ENCODE measurements at regions not wholly inside any gene's neighbourhood (a gene's known extent, or its start where the extent isn't known, plus 50 kb on each side); places are given as distances from the start of the nearest gene placed in this dataset.

DNA sequence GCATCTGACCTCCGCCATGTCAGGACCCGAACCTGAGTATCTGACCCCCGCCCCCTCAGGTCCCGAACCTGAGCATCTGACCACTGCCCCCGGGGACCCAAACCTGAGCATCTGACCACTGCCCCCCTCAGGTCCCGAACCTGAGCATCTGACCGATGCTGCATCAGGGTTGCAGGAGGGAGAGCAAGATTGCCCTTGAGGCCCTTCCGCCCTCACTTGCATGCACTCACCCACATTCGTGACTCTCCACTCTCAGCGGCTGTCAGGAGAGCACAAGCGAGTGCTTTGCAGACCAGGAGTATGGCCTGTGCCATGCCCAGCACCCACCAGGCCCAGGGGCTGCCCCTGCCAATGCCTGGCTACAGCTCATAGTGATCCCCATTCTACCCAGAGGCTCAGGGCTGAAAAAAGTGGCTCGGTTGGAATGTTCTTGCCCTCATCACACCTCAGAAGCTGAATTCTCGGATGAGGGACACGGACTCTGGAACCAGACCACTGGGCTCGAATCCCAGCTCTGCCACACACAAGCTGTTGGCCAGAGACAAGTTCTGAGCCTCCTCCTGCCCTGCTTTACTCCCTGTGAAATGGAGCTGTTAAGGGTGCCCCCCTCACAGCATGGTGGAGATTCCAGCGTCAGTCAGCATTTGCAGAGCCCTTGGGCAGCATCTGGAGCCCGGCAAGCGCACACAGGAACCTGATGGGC is 82.1 kb downstream of the DLL1 start:
- no peak overlapping the region for H3K27ac Mint-ChIP-seq (ENCODE audit: unreplicated experiment)
- TF ChIP-seq, protein P1, sequence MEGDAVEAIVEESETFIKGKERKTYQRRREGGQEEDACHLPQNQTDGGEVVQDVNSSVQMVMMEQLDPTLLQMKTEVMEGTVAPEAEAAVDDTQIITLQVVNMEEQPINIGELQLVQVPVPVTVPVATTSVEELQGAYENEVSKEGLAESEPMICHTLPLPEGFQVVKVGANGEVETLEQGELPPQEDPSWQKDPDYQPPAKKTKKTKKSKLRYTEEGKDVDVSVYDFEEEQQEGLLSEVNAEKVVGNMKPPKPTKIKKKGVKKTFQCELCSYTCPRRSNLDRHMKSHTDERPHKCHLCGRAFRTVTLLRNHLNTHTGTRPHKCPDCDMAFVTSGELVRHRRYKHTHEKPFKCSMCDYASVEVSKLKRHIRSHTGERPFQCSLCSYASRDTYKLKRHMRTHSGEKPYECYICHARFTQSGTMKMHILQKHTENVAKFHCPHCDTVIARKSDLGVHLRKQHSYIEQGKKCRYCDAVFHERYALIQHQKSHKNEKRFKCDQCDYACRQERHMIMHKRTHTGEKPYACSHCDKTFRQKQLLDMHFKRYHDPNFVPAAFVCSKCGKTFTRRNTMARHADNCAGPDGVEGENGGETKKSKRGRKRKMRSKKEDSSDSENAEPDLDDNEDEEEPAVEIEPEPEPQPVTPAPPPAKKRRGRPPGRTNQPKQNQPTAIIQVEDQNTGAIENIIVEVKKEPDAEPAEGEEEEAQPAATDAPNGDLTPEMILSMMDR (IDR thresholded peaks at IDR 0.05): no peak
- DNase-seq (ENCODE audit: extremely low spot score, unreplicated experiment): peak; percentile 59
- peaks cover 4% of the 10 kb centered on the region for H3K9me3 Mint-ChIP-seq (ENCODE audit: unreplicated experiment)
- no peaks in the 10 kb centered on the region for H3K27me3 Mint-ChIP-seq (ENCODE audit: unreplicated experiment)
- no peaks in the 10 kb centered on the region for H3K4me1 Mint-ChIP-seq (ENCODE audit: unreplicated experiment)
- H3K36me3 Mint-ChIP-seq (ENCODE audit: unreplicated experiment): no peaks in the 10 kb centered on the region
- H3K4me3 Mint-ChIP-seq (ENCODE audit: unreplicated experiment): no peak overlapping the region

DNA sequence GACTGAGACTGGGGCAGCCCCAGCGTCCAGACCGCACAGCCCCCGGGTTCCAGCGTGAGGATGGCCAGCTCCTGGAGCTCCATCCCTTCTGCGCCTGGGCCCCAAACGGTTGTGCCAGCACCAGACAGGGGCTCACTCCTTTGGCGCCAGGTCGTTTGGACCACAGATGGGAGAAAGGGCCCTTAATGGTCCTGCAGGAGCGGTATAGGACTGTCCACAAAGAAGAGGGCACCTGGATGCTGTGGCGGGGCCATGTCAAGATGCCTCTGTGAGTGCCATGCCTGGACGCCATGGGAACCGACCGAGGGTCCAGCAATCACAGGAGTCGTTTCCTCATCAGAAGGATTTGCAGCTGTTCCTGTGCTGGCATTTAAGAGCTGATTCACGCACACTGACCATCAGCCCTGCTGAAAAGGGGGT is 82.7 kb downstream of the DLL1 start:
- Mint-ChIP-seq H3K4me3 (ENCODE audit: unreplicated experiment) (no peak overlapping the region), H3K27me3 (ENCODE audit: unreplicated experiment) (no peaks in the 10 kb centered on the region), H3K4me1 (ENCODE audit: unreplicated experiment) (no peaks in the 10 kb centered on the region), H3K36me3 (ENCODE audit: unreplicated experiment) (no peaks in the 10 kb centered on the region), H3K27ac (ENCODE audit: unreplicated experiment) (no peak overlapping the region), H3K9me3 (ENCODE audit: unreplicated experiment) (peaks cover 4% of the 10 kb centered on the region)
- TF ChIP-seq, protein P1 (IDR thresholded peaks at IDR 0.05): no peak
- peak; percentile 70 for DNase-seq (ENCODE audit: extremely low spot score, unreplicated experiment)

DNA sequence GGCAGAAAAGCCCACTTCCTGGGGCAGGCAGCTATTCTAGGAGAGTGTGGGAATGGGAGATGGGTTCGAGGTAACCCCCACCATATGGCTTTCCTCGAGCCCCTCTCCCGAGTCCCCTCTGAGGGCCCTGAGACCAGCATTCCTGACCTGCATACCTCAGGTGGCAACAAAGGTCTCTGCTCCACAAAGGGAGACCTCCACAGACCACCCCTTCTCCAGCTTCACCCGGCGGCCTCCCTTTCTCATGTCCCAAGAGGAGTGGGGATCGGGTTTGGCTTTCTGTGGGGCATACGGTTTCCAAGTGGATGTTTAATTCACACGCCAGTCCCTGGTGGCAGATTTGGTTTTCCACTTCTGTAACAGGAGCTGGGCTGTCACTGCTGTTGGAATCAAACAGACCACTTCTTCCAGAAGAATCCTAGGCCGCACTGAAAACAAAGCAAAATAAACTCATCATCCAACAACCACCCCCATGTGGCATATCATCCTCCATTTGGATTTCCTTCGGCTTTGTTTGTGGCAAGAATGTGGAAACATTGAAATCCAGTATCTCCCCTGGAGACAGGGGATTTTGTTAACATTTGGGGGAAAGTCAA is 83.2 kb downstream of the DLL1 start:
- Mint-ChIP-seq H3K9me3 (ENCODE audit: unreplicated experiment) (peaks cover 4% of the 10 kb centered on the region), H3K36me3 (ENCODE audit: unreplicated experiment) (no peaks in the 10 kb centered on the region), H3K4me1 (ENCODE audit: unreplicated experiment) (no peaks in the 10 kb centered on the region), H3K4me3 (ENCODE audit: unreplicated experiment) (no peak overlapping the region), H3K27me3 (ENCODE audit: unreplicated experiment) (no peaks in the 10 kb centered on the region), H3K27ac (ENCODE audit: unreplicated experiment) (no peak overlapping the region)
- TF ChIP-seq, protein P1 (IDR thresholded peaks at IDR 0.05): no peak
- DNase-seq (ENCODE audit: extremely low spot score, unreplicated experiment): peak; percentile 56

DNA sequence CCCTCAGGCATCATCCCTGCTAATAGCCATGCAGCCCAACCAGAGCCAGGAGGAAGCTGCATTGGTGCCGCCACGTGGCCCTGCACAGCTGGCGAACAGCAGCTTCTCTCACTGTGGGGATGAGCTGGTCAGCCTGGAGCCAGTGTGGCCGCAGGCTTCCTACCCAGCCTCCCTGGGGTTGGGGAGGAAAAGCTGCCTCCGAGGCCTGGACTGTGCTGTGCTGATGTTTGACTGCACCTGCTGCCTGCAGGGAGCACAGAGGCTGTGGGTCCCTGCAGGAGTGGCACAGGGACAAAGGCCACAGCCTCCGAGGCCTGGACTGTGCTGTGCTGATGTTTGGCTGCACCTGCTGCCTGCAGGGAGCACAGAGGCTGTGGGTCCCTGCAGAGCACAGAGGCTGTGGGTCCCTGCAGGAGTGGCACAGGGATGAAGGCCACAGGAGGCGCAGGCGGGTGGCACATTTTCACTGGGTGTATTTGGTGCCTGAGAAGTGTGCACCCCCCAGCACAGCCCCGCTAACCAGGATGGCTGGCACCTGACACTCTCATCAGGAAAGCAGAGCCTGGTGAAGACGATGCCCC is 83.9 kb downstream of the DLL1 start:
- H3K4me3 Mint-ChIP-seq (ENCODE audit: unreplicated experiment): no peak overlapping the region
- peaks cover 4% of the 10 kb centered on the region for H3K9me3 Mint-ChIP-seq (ENCODE audit: unreplicated experiment)
- TF ChIP-seq, protein P1 (IDR thresholded peaks at IDR 0.05): no peak
- DNase-seq (ENCODE audit: extremely low spot score, unreplicated experiment): peak; percentile 66
- H3K27ac Mint-ChIP-seq (ENCODE audit: unreplicated experiment): no peak overlapping the region
- H3K36me3 Mint-ChIP-seq (ENCODE audit: unreplicated experiment): no peaks in the 10 kb centered on the region
- H3K27me3 Mint-ChIP-seq (ENCODE audit: unreplicated experiment): no peaks in the 10 kb centered on the region
- no peaks in the 10 kb centered on the region for H3K4me1 Mint-ChIP-seq (ENCODE audit: unreplicated experiment)

DNA sequence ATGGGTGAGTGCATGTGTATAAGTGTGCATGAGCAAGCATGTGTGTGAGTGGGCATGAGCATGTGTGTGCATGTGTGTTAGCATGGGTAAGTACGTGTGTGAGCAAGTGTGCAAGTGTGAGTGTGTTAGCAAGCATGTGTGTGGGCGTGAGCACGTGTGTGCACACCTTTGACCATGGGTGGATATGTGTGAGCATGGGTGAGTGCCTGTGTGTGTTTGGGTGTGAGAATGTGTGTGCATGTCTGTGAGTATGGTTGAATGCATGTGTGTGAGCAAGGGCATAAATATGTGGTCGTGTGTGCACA is 84.6 kb downstream of the DLL1 start:
- Mint-ChIP-seq H3K4me3 (ENCODE audit: unreplicated experiment) (no peak overlapping the region), H3K36me3 (ENCODE audit: unreplicated experiment) (no peaks in the 10 kb centered on the region), H3K9me3 (ENCODE audit: unreplicated experiment) (peaks cover 4% of the 10 kb centered on the region), H3K27ac (ENCODE audit: unreplicated experiment) (no peak overlapping the region), H3K27me3 (ENCODE audit: unreplicated experiment) (no peaks in the 10 kb centered on the region), H3K4me1 (ENCODE audit: unreplicated experiment) (no peaks in the 10 kb centered on the region)
- TF ChIP-seq, protein P1 (IDR thresholded peaks at IDR 0.05): no peak
- DNase-seq (ENCODE audit: extremely low spot score, unreplicated experiment): peak; percentile 46

All from osteocyte (in vitro differentiated cells).